Fibroblast of lung (primary cell): ENCODE measurements at regions not wholly inside any gene's neighbourhood (a gene's known extent, or its start where the extent isn't known, plus 50 kb on each side); places are given as distances from the start of the nearest gene placed in this dataset.

Source experiments
- CTCF ChIP-seq, 2 donors: IDR thresholded peaks in 1 of 2; conservative IDR thresholded peaks in 1 of 2; 1 replicate in 1 of 2; 2 replicates in 1 of 2; pipeline ENCODE4 v1.5.1; 2011 to 2012; ENCODE audit warnings: low read length in 2 of 2, control low read depth in 1 of 2, inconsistent platforms in 1 of 2, low read depth in 1 of 2, mild to moderate bottlenecking in 1 of 2
- EZH2 ChIP-seq: IDR thresholded peaks from 2 replicates; pipeline ENCODE4 v1.5.1; 2012; ENCODE audit warnings: low read length, control low read depth, mild to moderate bottlenecking; ENCODE audit errors: missing control alignments

GRCh38 chr15:39172380-39173281 is 408.2 kb upstream of the THBS1 start:
- TF ChIP-seq CTCF (conservative IDR thresholded peaks at IDR 0.05 in 1 of 2, IDR thresholded peaks at IDR 0.05 in 1 of 2; ENCODE audit: low read depth in 1 of 2, low read length in 2 of 2) (no peak), EZH2 (no peak)
